ENCODE measurements at regions not wholly inside any gene's neighbourhood (a gene's known extent, or its start where the extent isn't known, plus 50 kb on each side); places are given as distances from the start of the nearest gene placed in this dataset.

- no peak for TF ChIP-seq CTCF (conservative IDR thresholded peaks at IDR 0.05 in 1 of 2, IDR thresholded peaks at IDR 0.05 in 1 of 2; ENCODE audit: low read depth in 1 of 2, low read length in 2 of 2)
- no peak for TF ChIP-seq EZH2 (IDR thresholded peaks at IDR 0.05; ENCODE audit: low read length, missing control alignments)
Observed at GRCh38 chr3:167187221-167187620, 192.9 kb downstream of the ZBBX start.
